GM12878 (cell line): ENCODE measurements at regions not wholly inside any gene's neighbourhood (a gene's known extent, or its start where the extent isn't known, plus 50 kb on each side); places are given as distances from the start of the nearest gene placed in this dataset.

Experiments
- ATAC-seq: fragments of 200-7000 bp; cut with Tn5 transposase; 3 replicates; pipeline ENCODE4 v1.9.1; 2020; ENCODE audit warnings: mild to moderate bottlenecking, moderate library complexity
- BruUV-seq: library from RNA; stranded (reverse); fragments of 400-500 nt; replicated peaks from 2 replicates; lab custom pipeline; 2021; lab: Mats Ljungman, UMichigan
- CTCF ChIA-PET: fragments of 300-600 bp; sonication (Branson Sonifier 250); formaldehyde crosslinking; extraction: SDS; loops from one replicate; lab custom pipeline; 2021; ENCODE audit warnings: inconsistent platforms; lab: Yijun Ruan, JAX
- POLR2A ChIA-PET: fragments of 350-600 bp; formaldehyde crosslinking; extraction: SDS; loops from one replicate; lab custom pipeline; 2021; ENCODE audit warnings: inconsistent platforms; lab: Charles Lee
- RAD21 ChIA-PET: fragments of 300-600 bp; sonication (Branson Sonifier 250); formaldehyde crosslinking; loops from one replicate; lab custom pipeline; 2023; ENCODE audit warnings: antibody characterized with exemption; ENCODE audit not compliant: unreplicated experiment; lab: Charles Lee
- SMC1A ChIA-PET: fragments of 300-600 bp; sonication (Branson Sonifier 250); formaldehyde crosslinking; loops from one replicate; lab custom pipeline; 2023; ENCODE audit not compliant: unreplicated experiment, uncharacterized antibody; lab: Charles Lee
- DNase-seq: peaks from one replicate; pipeline ENCODE4 v3.0.0-alpha.2; 2011; ENCODE audit warnings: low read depth, low spot score
- FAIRE-seq: peaks from 3 replicates; lab custom pipeline; 2011; peaks lifted over from hg19 to GRCh38; lab: Jason Lieb, UNC
- H2AFZ ChIP-seq: 2 replicates; pipeline ENCODE4 v1.6.0; 2011; ENCODE audit warnings: low read depth, low read length, control low read depth; ENCODE audit not compliant: control insufficient read depth
- H3K27ac ChIP-seq: 2 replicates; pipeline ENCODE4 v1.5.1; 2011; ENCODE audit warnings: control low read depth; ENCODE audit not compliant: control insufficient read depth, insufficient read depth
- H3K27me3 ChIP-seq, 2 experiments: replicated peaks in 1 of 2; 2 replicates each; pipeline versions ENCODE4 v1.6.0 to v1.6.1; 2011; ENCODE audit warnings: low read length in 1 of 2; ENCODE audit not compliant: control insufficient read depth in 2 of 2, insufficient read depth in 2 of 2
- H3K36me3 ChIP-seq, 2 experiments: 2 replicates each; pipeline ENCODE4 v1.5.1; 2011; ENCODE audit warnings: low read length in 1 of 2; ENCODE audit not compliant: control insufficient read depth in 2 of 2, insufficient read depth in 2 of 2
- H3K4me1 ChIP-seq: 2 replicates; pipeline ENCODE4 v1.6.1; 2011; ENCODE audit warnings: mild to moderate bottlenecking, low read length, moderate library complexity, mixed read lengths; ENCODE audit not compliant: control insufficient read depth, insufficient read depth
- H3K4me2 ChIP-seq: 2 replicates; pipeline ENCODE4 v1.6.0; 2011; ENCODE audit warnings: control low read depth; ENCODE audit not compliant: control insufficient read depth, insufficient read depth
- H3K4me3 ChIP-seq: fragments of 200-600 bp; sonication (generic); 2 replicates; pipeline ENCODE4 v1.5.1; 2016
- H3K79me2 ChIP-seq: 2 replicates; pipeline ENCODE4 v1.6.0; 2011; ENCODE audit warnings: low read length; ENCODE audit not compliant: control insufficient read depth, insufficient read depth
- H3K9ac ChIP-seq: 2 replicates; pipeline ENCODE4 v1.8.0; 2011; ENCODE audit warnings: low read length, control low read depth, mixed read lengths; ENCODE audit not compliant: control insufficient read depth, insufficient read depth
- H3K9me3 ChIP-seq: replicated peaks from 3 replicates; pipeline ENCODE4 v1.5.1; 2011; ENCODE audit warnings: mild to moderate bottlenecking, low read length; ENCODE audit not compliant: control insufficient read depth, insufficient read depth
- H4K20me1 ChIP-seq: 2 replicates; pipeline ENCODE4 v1.6.0; 2011; ENCODE audit not compliant: control insufficient read depth, insufficient read depth
- BHLHE40 ChIP-seq, 2 experiments: fragments of 450-650 bp in 1 of 2; IDR thresholded peaks; 2 replicates each; pipeline ENCODE4 v1.6.1; 2011 to 2017; ENCODE audit warnings: low read depth in 2 of 2, borderline replicate concordance in 1 of 2, improper control_type of control experiment in 1 of 2, low read length in 1 of 2, mild to moderate bottlenecking in 1 of 2
- CBFB ChIP-seq: IDR thresholded peaks from 2 replicates; pipeline ENCODE4 v1.6.1; 2016; ENCODE audit warnings: antibody characterized with exemption, low read depth
- CBX5 ChIP-seq: sonication (generic); IDR thresholded peaks from 2 replicates; pipeline ENCODE4 v1.6.1; 2016; ENCODE audit warnings: low read depth, moderate library complexity, mild to moderate bottlenecking, inconsistent platforms
- HCFC1 ChIP-seq: fragments of 150-350 bp; IDR thresholded peaks from 2 replicates; pipeline ENCODE4 v1.6.1; 2014; ENCODE audit warnings: low read length
- MEF2A ChIP-seq: IDR thresholded peaks from 2 replicates; pipeline ENCODE4 v1.6.1; 2011; ENCODE audit warnings: low read depth, mild to moderate bottlenecking, low read length, moderate library complexity; ENCODE audit not compliant: insufficient read depth
- MTA3 ChIP-seq: IDR thresholded peaks from 2 replicates; pipeline ENCODE4 v1.6.1; 2012; ENCODE audit warnings: low read length, inconsistent platforms, borderline replicate concordance
- RFX5 ChIP-seq: IDR thresholded peaks from 2 replicates; pipeline ENCODE4 v1.6.1; 2011; ENCODE audit warnings: low read depth, low read length, improper control_type of control experiment
- SMAD1 ChIP-seq: fragments of 450-650 bp; IDR thresholded peaks from 2 replicates; pipeline ENCODE4 v1.6.1; 2018; ENCODE audit warnings: mild to moderate bottlenecking, low read depth; ENCODE audit not compliant: partially characterized antibody
- SPI1 ChIP-seq: IDR thresholded peaks from 2 replicates; pipeline ENCODE4 v1.6.1; 2011; ENCODE audit warnings: low read depth, mild to moderate bottlenecking, low read length, moderate library complexity, borderline replicate concordance; ENCODE audit not compliant: insufficient read depth
- TBL1XR1 ChIP-seq: IDR thresholded peaks from 2 replicates; pipeline ENCODE4 v1.6.1; 2012; ENCODE audit warnings: low read depth, low read length, improper control_type of control experiment
- TCF12 ChIP-seq: IDR thresholded peaks from 2 replicates; pipeline ENCODE4 v1.6.1; 2011; ENCODE audit warnings: low read depth, mild to moderate bottlenecking, low read length
- ZNF24 ChIP-seq: fragments of 450-650 bp; IDR thresholded peaks from 2 replicates; pipeline ENCODE4 v1.6.1; 2017; ENCODE audit warnings: antibody characterized with exemption, mild to moderate bottlenecking
- WGBS: methylation state at CpG from one replicate; pipeline ENCODE4 v1.1.6; 2016; ENCODE audit warnings: low lambda C conversion rate; ENCODE audit not compliant: insufficient replicate concordance, insufficient coverage; ENCODE audit errors: missing lambda C conversion rate; 5-methylcytosine and 5-hydroxymethylcytosine counted together
- in situ Hi-C: fragments of 300-500 bp; cut with MboI; formaldehyde crosslinking; loops from 9 replicates; pipeline ENCODE4 v1.14.3; 2018; ENCODE audit warnings: mixed read lengths
- intact Hi-C: fragments of 100-400 bp; cut with micrococcal nuclease; formaldehyde crosslinking; loops from one replicate; pipeline ENCODE4 v1.14.2; 2022; ENCODE audit not compliant: unreplicated experiment
- TF ChIP-seq, protein P1 (sequence below): fragments of 450-650 bp; IDR thresholded peaks from 2 replicates; pipeline ENCODE4 v1.6.1; 2016; ENCODE audit warnings: mild to moderate bottlenecking
- TF ChIP-seq, protein P2 (sequence below): fragments of 450-650 bp; formaldehyde crosslinking; IDR thresholded peaks from 2 replicates; pipeline ENCODE4 v1.4.0; 2022; ENCODE audit warnings: mild to moderate bottlenecking, moderate library complexity
- TF ChIP-seq, protein P3 (sequence below): IDR thresholded peaks from 2 replicates; pipeline ENCODE4 v1.6.1; 2011; ENCODE audit warnings: borderline replicate concordance, low read depth, mild to moderate bottlenecking, moderate library complexity, low read length; ENCODE audit not compliant: insufficient read depth, poor library complexity, severe bottlenecking
- TF ChIP-seq, protein P4 (sequence below): IDR thresholded peaks from 2 replicates; pipeline ENCODE4 v1.6.1; 2011; ENCODE audit warnings: borderline replicate concordance, low read depth, mild to moderate bottlenecking, moderate library complexity, mixed read lengths, low read length; ENCODE audit not compliant: insufficient read depth; ENCODE audit errors: extremely low read length
- TF ChIP-seq, protein P5 (sequence below): fragments of 450-650 bp; IDR thresholded peaks from 2 replicates; pipeline ENCODE4 v1.6.1; 2014; ENCODE audit warnings: mild to moderate bottlenecking

DNA sequence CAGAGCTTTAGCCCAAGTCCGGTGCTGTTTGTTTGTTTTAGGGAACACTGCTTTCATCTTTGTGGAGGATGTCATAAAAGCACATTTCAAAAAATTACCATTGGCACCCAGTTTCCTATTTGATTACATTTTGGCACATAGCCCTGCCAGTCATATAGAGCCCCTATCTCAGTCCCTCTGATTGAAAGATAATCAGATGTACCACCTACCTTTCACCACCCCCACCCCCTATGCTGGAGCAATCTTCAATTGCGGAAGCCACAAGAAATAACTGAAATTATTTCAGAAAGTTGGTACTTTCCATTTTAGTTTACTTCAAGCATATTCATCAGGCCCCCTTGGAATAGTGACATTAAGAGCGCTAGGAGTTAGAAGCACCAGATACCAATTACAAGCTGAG lies 136.7 kb upstream of the RPL34 start:
- no peaks in the 10 kb centered on the region for H3K9me3 ChIP-seq
- H3K9ac ChIP-seq = no peak overlapping the region
- DNase-seq (no peak), ATAC-seq (no peak)
- BruUV-seq = no TSS peak
- no peaks in the 10 kb centered on the region for H3K27me3 ChIP-seq
- H3K79me2 ChIP-seq = no peaks in the 10 kb centered on the region
- RAD21 ChIA-PET = no interaction called here
- CTCF ChIA-PET = no interaction called here
- no peaks in the 10 kb centered on the region for H3K36me3 ChIP-seq
- no peak overlapping the region for H3K27ac ChIP-seq
- SMC1A ChIA-PET = no interaction called here
- H3K4me2 ChIP-seq = no peak overlapping the region
- TF ChIP-seq SMAD1 (no peak), BHLHE40 (IDR thresholded peaks at IDR 0.05; ENCODE audit: borderline replicate concordance in 1 of 2, low read depth in 2 of 2, low read length in 1 of 2) (no peak), CBFB (no peak), MEF2A (no peak), SPI1 (no peak), TCF12 (no peak), ZNF24 (no peak), HCFC1 (no peak), CBX5 (no peak), MTA3 (no peak), TBL1XR1 (no peak), RFX5 (no peak)
- TF ChIP-seq, protein P1, sequence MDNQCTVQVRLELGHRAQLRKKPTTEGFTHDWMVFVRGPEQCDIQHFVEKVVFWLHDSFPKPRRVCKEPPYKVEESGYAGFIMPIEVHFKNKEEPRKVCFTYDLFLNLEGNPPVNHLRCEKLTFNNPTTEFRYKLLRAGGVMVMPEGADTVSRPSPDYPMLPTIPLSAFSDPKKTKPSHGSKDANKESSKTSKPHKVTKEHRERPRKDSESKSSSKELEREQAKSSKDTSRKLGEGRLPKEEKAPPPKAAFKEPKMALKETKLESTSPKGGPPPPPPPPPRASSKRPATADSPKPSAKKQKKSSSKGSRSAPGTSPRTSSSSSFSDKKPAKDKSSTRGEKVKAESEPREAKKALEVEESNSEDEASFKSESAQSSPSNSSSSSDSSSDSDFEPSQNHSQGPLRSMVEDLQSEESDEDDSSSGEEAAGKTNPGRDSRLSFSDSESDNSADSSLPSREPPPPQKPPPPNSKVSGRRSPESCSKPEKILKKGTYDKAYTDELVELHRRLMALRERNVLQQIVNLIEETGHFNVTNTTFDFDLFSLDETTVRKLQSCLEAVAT = no peak
- TF ChIP-seq, protein P2, sequence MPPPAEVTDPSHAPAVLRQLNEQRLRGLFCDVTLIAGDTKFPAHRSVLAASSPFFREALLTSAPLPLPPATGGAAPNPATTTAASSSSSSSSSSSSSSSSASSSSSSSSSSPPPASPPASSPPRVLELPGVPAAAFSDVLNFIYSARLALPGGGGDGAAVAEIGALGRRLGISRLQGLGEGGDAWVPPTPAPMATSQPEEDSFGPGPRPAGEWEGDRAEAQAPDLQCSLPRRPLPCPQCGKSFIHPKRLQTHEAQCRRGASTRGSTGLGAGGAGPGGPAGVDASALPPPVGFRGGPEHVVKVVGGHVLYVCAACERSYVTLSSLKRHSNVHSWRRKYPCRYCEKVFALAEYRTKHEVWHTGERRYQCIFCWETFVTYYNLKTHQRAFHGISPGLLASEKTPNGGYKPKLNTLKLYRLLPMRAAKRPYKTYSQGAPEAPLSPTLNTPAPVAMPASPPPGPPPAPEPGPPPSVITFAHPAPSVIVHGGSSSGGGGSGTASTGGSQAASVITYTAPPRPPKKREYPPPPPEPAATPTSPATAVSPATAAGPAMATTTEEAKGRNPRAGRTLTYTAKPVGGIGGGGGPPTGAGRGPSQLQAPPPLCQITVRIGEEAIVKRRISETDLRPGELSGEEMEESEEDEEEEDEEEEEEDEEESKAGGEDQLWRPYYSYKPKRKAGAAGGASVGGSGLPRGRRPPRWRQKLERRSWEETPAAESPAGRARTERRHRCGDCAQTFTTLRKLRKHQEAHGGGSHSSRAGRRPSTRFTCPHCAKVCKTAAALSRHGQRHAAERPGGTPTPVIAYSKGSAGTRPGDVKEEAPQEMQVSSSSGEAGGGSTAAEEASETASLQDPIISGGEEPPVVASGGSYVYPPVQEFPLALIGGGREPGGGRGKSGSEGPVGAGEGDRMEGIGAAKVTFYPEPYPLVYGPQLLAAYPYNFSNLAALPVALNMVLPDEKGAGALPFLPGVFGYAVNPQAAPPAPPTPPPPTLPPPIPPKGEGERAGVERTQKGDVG = no peak
- TF ChIP-seq, protein P3, sequence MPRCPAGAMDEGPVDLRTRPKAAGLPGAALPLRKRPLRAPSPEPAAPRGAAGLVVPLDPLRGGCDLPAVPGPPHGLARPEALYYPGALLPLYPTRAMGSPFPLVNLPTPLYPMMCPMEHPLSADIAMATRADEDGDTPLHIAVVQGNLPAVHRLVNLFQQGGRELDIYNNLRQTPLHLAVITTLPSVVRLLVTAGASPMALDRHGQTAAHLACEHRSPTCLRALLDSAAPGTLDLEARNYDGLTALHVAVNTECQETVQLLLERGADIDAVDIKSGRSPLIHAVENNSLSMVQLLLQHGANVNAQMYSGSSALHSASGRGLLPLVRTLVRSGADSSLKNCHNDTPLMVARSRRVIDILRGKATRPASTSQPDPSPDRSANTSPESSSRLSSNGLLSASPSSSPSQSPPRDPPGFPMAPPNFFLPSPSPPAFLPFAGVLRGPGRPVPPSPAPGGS = no peak
- TF ChIP-seq, protein P4, sequence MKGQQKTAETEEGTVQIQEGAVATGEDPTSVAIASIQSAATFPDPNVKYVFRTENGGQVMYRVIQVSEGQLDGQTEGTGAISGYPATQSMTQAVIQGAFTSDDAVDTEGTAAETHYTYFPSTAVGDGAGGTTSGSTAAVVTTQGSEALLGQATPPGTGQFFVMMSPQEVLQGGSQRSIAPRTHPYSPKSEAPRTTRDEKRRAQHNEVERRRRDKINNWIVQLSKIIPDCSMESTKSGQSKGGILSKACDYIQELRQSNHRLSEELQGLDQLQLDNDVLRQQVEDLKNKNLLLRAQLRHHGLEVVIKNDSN = no peak
- TF ChIP-seq, protein P5, sequence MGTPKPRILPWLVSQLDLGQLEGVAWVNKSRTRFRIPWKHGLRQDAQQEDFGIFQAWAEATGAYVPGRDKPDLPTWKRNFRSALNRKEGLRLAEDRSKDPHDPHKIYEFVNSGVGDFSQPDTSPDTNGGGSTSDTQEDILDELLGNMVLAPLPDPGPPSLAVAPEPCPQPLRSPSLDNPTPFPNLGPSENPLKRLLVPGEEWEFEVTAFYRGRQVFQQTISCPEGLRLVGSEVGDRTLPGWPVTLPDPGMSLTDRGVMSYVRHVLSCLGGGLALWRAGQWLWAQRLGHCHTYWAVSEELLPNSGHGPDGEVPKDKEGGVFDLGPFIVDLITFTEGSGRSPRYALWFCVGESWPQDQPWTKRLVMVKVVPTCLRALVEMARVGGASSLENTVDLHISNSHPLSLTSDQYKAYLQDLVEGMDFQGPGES = no peak
- TF ChIP-seq, all 136 proteins: peak for 0
- WGBS = 96% methylated on average over 3 of the region's 3 CpGs
- intact Hi-C loops = no loop called here
- Histone ChIP-seq H4K20me1 (no peaks in the 10 kb centered on the region), H2AFZ (no peak overlapping the region), H3K4me3 (no peak overlapping the region), H3K4me1 (no peaks in the 10 kb centered on the region)
- in situ Hi-C loops = no loop called here
- POLR2A ChIA-PET = interaction anchor here (0.7 kb wide), 1 partner anchor 1179 kb away, joined by 3 read pairs; no protein-coding TSS in a partner anchor
- FAIRE-seq = no peak
